WTC11 (cell line): ENCODE measurements at regions not wholly inside any gene's neighbourhood (a gene's known extent, or its start where the extent isn't known, plus 50 kb on each side); places are given as distances from the start of the nearest gene placed in this dataset.

ENCODE experiments used
- ATAC-seq: fragments of 200-7000 bp; cut with Tn5 transposase; 2 replicates; pipeline ENCODE4 v1.10.0; 2021; ENCODE audit warnings: mild to moderate bottlenecking, moderate library complexity
- CTCF ChIA-PET: fragments of 300-600 bp; sonication (Branson Sonifier 250); formaldehyde crosslinking; loops from one replicate; lab custom pipeline; 2021; ENCODE audit warnings: antibody characterized with exemption; lab: Charles Lee
- POLR2A ChIA-PET: fragments of 350-600 bp; sonication (Branson Sonifier 250); formaldehyde crosslinking; loops from one replicate; lab custom pipeline; 2021; ENCODE audit warnings: antibody characterized with exemption; lab: Charles Lee
- DNase-seq: peaks from one replicate; pipeline ENCODE4 v3.0.0; 2021; ENCODE audit warnings: low spot score
- H3K27ac Mint-ChIP-seq: 2 replicates; pipeline ENCODE4 v1.8.0; 2021; ENCODE audit warnings: mixed read lengths
- H3K27me3 Mint-ChIP-seq: 2 replicates; pipeline ENCODE4 v1.8.0; 2021; ENCODE audit warnings: low read depth, mild to moderate bottlenecking, moderate library complexity, mixed read lengths
- H3K36me3 Mint-ChIP-seq: 2 replicates; pipeline ENCODE4 v1.8.0; 2021; ENCODE audit warnings: mixed read lengths
- H3K4me1 Mint-ChIP-seq: 2 replicates; pipeline ENCODE4 v1.8.0; 2022; ENCODE audit warnings: mixed read lengths
- H3K4me3 Mint-ChIP-seq: 2 replicates; pipeline ENCODE4 v1.8.0; 2021; ENCODE audit warnings: mild to moderate bottlenecking, moderate library complexity, mixed read lengths
- H3K9me3 Mint-ChIP-seq: 2 replicates; pipeline ENCODE4 v1.8.0; 2021; ENCODE audit warnings: mixed read lengths
- CBFB ChIP-seq: sonication (generic); formaldehyde crosslinking; IDR thresholded peaks from 2 replicates; pipeline ENCODE4 v1.8.1; 2022; ENCODE audit warnings: mild to moderate bottlenecking, low read depth, missing genetic modification reagents
- CREB1 ChIP-seq: sonication (generic); formaldehyde crosslinking; IDR thresholded peaks from 2 replicates; pipeline ENCODE4 v1.8.0; 2023; ENCODE audit warnings: mild to moderate bottlenecking, missing genetic modification reagents
- CREM ChIP-seq: sonication (generic); formaldehyde crosslinking; IDR thresholded peaks from 2 replicates; pipeline ENCODE4 v1.8.1; 2022; ENCODE audit warnings: mild to moderate bottlenecking, missing genetic modification reagents, moderate library complexity
- ELF4 ChIP-seq: sonication (generic); formaldehyde crosslinking; IDR thresholded peaks from 2 replicates; pipeline ENCODE4 v1.8.1; 2022; ENCODE audit warnings: low read depth, mild to moderate bottlenecking, moderate library complexity, missing genetic modification reagents
- FOXK1 ChIP-seq: sonication (generic); formaldehyde crosslinking; IDR thresholded peaks from 2 replicates; pipeline ENCODE4 v1.8.0; 2022; ENCODE audit warnings: mild to moderate bottlenecking, moderate library complexity, missing genetic modification reagents
- GTF2I ChIP-seq: fragments of 250-450 bp; sonication (Bioruptor Pico); conservative IDR thresholded peaks from 2 replicates; pipeline ENCODE4 v1.4.0; 2021; ENCODE audit warnings: mild to moderate bottlenecking
- HMGA2 ChIP-seq: fragments of 250-450 bp; sonication (Bioruptor Pico); IDR thresholded peaks from 2 replicates; pipeline ENCODE4 v1.4.0; 2021; ENCODE audit warnings: mild to moderate bottlenecking, moderate library complexity
- JAZF1 ChIP-seq: fragments of 250-450 bp; sonication (Bioruptor Pico); IDR thresholded peaks from 2 replicates; pipeline ENCODE4 v1.9.0; 2021; ENCODE audit warnings: moderate library complexity, mild to moderate bottlenecking, inconsistent platforms
- MYBL2 ChIP-seq: sonication (generic); formaldehyde crosslinking; IDR thresholded peaks from 2 replicates; pipeline ENCODE4 v1.8.1; 2023; ENCODE audit warnings: mild to moderate bottlenecking, moderate library complexity, missing genetic modification reagents
- NR1H2 ChIP-seq: sonication (generic); formaldehyde crosslinking; IDR thresholded peaks from 2 replicates; pipeline ENCODE4 v1.9.0; 2021; ENCODE audit warnings: mild to moderate bottlenecking, moderate library complexity, missing genetic modification reagents
- NR2C2 ChIP-seq: sonication (generic); formaldehyde crosslinking; IDR thresholded peaks from 2 replicates; pipeline ENCODE4 v1.8.0; 2022; ENCODE audit warnings: mild to moderate bottlenecking, missing genetic modification reagents
- RELA ChIP-seq: sonication (generic); formaldehyde crosslinking; IDR thresholded peaks from 2 replicates; pipeline ENCODE4 v1.8.1; 2022; ENCODE audit warnings: missing genetic modification reagents, mild to moderate bottlenecking, borderline replicate concordance
- RORB ChIP-seq: fragments of 250-450 bp; sonication (Bioruptor Pico); IDR thresholded peaks from 2 replicates; pipeline ENCODE4 v1.9.0; 2021; ENCODE audit warnings: mild to moderate bottlenecking
- SOX15 ChIP-seq: fragments of 250-450 bp; sonication (Bioruptor Pico); IDR thresholded peaks from 2 replicates; pipeline ENCODE4 v1.9.0; 2021; ENCODE audit warnings: mild to moderate bottlenecking
- SP1 ChIP-seq: sonication (generic); formaldehyde crosslinking; conservative IDR thresholded peaks from 2 replicates; pipeline ENCODE4 v1.8.1; 2022; ENCODE audit warnings: missing genetic modification reagents
- TCF7 ChIP-seq: sonication (generic); formaldehyde crosslinking; IDR thresholded peaks from 2 replicates; pipeline ENCODE4 v1.8.0; 2022; ENCODE audit warnings: mild to moderate bottlenecking, low read depth, missing genetic modification reagents, moderate library complexity
- ZNF121 ChIP-seq: sonication (generic); formaldehyde crosslinking; IDR thresholded peaks from 2 replicates; pipeline ENCODE4 v1.8.0; 2023; ENCODE audit warnings: missing genetic modification reagents
- ZNF138 ChIP-seq: sonication (generic); formaldehyde crosslinking; conservative IDR thresholded peaks from 2 replicates; pipeline ENCODE4 v1.8.1; 2022; ENCODE audit warnings: mild to moderate bottlenecking, moderate library complexity, missing genetic modification reagents
- ZNF263 ChIP-seq: sonication (generic); formaldehyde crosslinking; IDR thresholded peaks from 2 replicates; pipeline ENCODE4 v1.8.1; 2022; ENCODE audit warnings: low read depth, mild to moderate bottlenecking, moderate library complexity, missing genetic modification reagents
- ZNF317 ChIP-seq: sonication (generic); formaldehyde crosslinking; IDR thresholded peaks from 2 replicates; pipeline ENCODE4 v1.8.1; 2023; ENCODE audit warnings: low read depth, mild to moderate bottlenecking, moderate library complexity, missing genetic modification reagents, borderline replicate concordance
- TF ChIP-seq, protein P1 (sequence below): sonication (generic); formaldehyde crosslinking; IDR thresholded peaks from 2 replicates; pipeline ENCODE4 v1.8.1; 2023; ENCODE audit warnings: mild to moderate bottlenecking, missing genetic modification reagents, borderline replicate concordance
- TF ChIP-seq, protein P2 (sequence below): sonication (generic); formaldehyde crosslinking; IDR thresholded peaks from 2 replicates; pipeline ENCODE4 v1.8.0; 2023; ENCODE audit warnings: missing genetic modification reagents
- TF ChIP-seq, protein P3 (sequence below): sonication (generic); formaldehyde crosslinking; IDR thresholded peaks from 2 replicates; pipeline ENCODE4 v1.8.1; 2022; ENCODE audit warnings: mild to moderate bottlenecking, missing genetic modification reagents, moderate library complexity, borderline replicate concordance
- TF ChIP-seq, protein P4 (sequence below): fragments of 250-450 bp; sonication (Bioruptor Pico); IDR thresholded peaks from 2 replicates; pipeline ENCODE4 v1.9.0; 2021; ENCODE audit warnings: mild to moderate bottlenecking, borderline replicate concordance

DNA sequence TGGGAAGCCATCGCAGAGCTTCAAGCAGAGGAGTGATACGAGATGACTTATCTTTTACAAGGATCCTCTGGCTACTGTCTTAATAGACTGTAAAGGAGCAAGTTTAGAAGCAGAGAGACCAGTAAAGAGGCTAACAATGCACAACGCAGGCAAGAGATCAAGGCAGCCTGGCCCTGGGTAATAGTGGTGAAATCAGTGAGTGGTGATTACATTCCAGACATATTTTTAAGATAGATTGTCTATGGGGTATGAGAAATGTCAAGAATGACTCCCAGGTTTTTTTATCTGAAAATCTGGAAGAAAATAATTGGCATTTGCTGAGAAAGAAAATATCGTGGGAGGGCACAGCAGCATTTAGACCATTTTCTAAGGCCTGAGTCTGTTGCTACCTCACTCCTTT, 213.6 kb upstream of the HTR1E start:
- TF ChIP-seq MYBL2 (CRISPR knock-in tag), result no peak
- H3K4me3 Mint-ChIP-seq, result no peak overlapping the region
- peaks cover 26% of the 10 kb centered on the region for H3K9me3 Mint-ChIP-seq
- ATAC-seq, result peak; percentile 36; the same call in 1 of the 2 replicates
- POLR2A ChIA-PET, result no interaction called here
- no peak overlapping the region for H3K27ac Mint-ChIP-seq
- H3K36me3 Mint-ChIP-seq, result no peaks in the 10 kb centered on the region
- H3K27me3 Mint-ChIP-seq, result peaks cover 3% of the 10 kb centered on the region; the same call in 1 of the 2 replicates
- no peak for DNase-seq
- CTCF ChIA-PET, result no interaction called here
- peaks cover 13% of the 10 kb centered on the region for H3K4me1 Mint-ChIP-seq

DNA sequence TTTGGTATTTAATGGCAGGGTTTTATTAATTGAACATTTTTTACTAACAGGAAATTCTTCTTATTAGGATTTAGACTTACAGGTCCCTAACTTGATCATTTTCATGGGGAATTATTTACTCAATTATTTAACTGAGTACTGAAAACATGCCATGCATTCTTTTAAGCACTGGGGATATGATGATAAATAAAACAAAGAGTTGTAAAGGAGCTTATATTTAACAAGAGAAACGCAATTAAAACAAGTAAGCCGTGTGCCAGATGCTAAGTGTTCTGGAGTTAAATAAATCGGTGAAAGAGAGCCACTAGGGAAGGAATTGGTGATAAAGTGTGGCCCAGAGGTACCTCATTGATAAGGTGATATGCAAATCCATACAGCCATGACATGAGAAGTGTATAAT, 214.2 kb upstream of the HTR1E start:
- ATAC-seq, result no peak
- Mint-ChIP-seq H3K9me3 (peaks cover 29% of the 10 kb centered on the region), H3K36me3 (no peaks in the 10 kb centered on the region), H3K27me3 (peaks cover 3% of the 10 kb centered on the region; the same call in 1 of the 2 replicates), H3K4me1 (peaks cover 13% of the 10 kb centered on the region), H3K4me3 (no peak overlapping the region), H3K27ac (no peak overlapping the region)
- POLR2A ChIA-PET, result no interaction called here
- TF ChIP-seq NR2C2 (CRISPR knock-in tag) (no peak), ZNF121 (CRISPR knock-in tag) (no peak), JAZF1 (CRISPR knock-in tag) (no peak), ZNF263 (no peak), ZNF138 (CRISPR knock-in tag) (no peak), NR1H2 (CRISPR knock-in tag) (no peak), CREM (CRISPR knock-in tag) (no peak), SOX15 (CRISPR knock-in tag) (no peak)
- TF ChIP-seq, protein P1, sequence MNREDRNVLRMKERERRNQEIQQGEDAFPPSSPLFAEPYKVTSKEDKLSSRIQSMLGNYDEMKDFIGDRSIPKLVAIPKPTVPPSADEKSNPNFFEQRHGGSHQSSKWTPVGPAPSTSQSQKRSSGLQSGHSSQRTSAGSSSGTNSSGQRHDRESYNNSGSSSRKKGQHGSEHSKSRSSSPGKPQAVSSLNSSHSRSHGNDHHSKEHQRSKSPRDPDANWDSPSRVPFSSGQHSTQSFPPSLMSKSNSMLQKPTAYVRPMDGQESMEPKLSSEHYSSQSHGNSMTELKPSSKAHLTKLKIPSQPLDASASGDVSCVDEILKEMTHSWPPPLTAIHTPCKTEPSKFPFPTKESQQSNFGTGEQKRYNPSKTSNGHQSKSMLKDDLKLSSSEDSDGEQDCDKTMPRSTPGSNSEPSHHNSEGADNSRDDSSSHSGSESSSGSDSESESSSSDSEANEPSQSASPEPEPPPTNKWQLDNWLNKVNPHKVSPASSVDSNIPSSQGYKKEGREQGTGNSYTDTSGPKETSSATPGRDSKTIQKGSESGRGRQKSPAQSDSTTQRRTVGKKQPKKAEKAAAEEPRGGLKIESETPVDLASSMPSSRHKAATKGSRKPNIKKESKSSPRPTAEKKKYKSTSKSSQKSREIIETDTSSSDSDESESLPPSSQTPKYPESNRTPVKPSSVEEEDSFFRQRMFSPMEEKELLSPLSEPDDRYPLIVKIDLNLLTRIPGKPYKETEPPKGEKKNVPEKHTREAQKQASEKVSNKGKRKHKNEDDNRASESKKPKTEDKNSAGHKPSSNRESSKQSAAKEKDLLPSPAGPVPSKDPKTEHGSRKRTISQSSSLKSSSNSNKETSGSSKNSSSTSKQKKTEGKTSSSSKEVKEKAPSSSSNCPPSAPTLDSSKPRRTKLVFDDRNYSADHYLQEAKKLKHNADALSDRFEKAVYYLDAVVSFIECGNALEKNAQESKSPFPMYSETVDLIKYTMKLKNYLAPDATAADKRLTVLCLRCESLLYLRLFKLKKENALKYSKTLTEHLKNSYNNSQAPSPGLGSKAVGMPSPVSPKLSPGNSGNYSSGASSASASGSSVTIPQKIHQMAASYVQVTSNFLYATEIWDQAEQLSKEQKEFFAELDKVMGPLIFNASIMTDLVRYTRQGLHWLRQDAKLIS (CRISPR knock-in tag), result no peak
- TF ChIP-seq, protein P2, sequence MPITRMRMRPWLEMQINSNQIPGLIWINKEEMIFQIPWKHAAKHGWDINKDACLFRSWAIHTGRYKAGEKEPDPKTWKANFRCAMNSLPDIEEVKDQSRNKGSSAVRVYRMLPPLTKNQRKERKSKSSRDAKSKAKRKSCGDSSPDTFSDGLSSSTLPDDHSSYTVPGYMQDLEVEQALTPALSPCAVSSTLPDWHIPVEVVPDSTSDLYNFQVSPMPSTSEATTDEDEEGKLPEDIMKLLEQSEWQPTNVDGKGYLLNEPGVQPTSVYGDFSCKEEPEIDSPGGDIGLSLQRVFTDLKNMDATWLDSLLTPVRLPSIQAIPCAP (CRISPR knock-in tag), result no peak
- CTCF ChIA-PET, result no interaction called here
- no peak for DNase-seq

DNA sequence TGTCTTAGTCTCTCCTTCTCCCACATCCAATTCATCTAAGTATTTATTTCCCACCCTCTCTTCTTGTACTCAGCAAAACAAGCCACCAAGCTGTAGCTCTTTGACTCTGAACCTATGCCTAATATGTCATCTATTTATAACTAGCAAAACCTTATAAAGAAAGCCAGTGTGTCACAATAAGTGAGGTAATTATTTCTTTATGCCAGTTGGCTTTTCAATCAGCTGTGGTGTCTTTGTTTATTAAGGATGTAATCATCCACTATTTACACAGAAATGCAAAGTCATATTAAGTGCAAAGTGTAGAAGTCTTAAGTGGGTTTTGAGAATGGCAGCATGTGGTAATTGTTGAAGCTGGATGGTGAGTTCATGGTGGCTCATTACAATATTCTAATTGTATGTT, 215.2 kb upstream of the HTR1E start:
- ATAC-seq, result no peak
- Mint-ChIP-seq H3K36me3 (no peaks in the 10 kb centered on the region), H3K4me1 (peaks cover 13% of the 10 kb centered on the region), H3K27me3 (peaks cover 3% of the 10 kb centered on the region; the same call in 1 of the 2 replicates), H3K9me3 (peaks cover 32% of the 10 kb centered on the region), H3K4me3 (no peak overlapping the region), H3K27ac (no peak overlapping the region)
- DNase-seq, result no peak
- POLR2A ChIA-PET, result no interaction called here
- CTCF ChIA-PET, result no interaction called here
- TF ChIP-seq MYBL2 (CRISPR knock-in tag), result no peak
- TF ChIP-seq FOXK1 (CRISPR knock-in tag), result no peak
- TF ChIP-seq SP1 (CRISPR knock-in tag), result no peak
- no peak for TF ChIP-seq CREB1
- TF ChIP-seq ELF4 (CRISPR knock-in tag), result no peak
- TF ChIP-seq HMGA2 (CRISPR knock-in tag), result no peak
- no peak for TF ChIP-seq ZNF317 (CRISPR knock-in tag)
- TF ChIP-seq, protein P2 (CRISPR knock-in tag), result no peak
- TF ChIP-seq, protein P3, sequence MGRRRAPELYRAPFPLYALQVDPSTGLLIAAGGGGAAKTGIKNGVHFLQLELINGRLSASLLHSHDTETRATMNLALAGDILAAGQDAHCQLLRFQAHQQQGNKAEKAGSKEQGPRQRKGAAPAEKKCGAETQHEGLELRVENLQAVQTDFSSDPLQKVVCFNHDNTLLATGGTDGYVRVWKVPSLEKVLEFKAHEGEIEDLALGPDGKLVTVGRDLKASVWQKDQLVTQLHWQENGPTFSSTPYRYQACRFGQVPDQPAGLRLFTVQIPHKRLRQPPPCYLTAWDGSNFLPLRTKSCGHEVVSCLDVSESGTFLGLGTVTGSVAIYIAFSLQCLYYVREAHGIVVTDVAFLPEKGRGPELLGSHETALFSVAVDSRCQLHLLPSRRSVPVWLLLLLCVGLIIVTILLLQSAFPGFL, result no peak
- TF ChIP-seq RORB (CRISPR knock-in tag), result no peak
- no peak for TF ChIP-seq TCF7 (CRISPR knock-in tag)
- TF ChIP-seq SOX15 (CRISPR knock-in tag), result no peak
- no peak for TF ChIP-seq GTF2I (CRISPR knock-in tag)
- no peak for TF ChIP-seq CBFB (CRISPR knock-in tag)
- TF ChIP-seq, protein P4, sequence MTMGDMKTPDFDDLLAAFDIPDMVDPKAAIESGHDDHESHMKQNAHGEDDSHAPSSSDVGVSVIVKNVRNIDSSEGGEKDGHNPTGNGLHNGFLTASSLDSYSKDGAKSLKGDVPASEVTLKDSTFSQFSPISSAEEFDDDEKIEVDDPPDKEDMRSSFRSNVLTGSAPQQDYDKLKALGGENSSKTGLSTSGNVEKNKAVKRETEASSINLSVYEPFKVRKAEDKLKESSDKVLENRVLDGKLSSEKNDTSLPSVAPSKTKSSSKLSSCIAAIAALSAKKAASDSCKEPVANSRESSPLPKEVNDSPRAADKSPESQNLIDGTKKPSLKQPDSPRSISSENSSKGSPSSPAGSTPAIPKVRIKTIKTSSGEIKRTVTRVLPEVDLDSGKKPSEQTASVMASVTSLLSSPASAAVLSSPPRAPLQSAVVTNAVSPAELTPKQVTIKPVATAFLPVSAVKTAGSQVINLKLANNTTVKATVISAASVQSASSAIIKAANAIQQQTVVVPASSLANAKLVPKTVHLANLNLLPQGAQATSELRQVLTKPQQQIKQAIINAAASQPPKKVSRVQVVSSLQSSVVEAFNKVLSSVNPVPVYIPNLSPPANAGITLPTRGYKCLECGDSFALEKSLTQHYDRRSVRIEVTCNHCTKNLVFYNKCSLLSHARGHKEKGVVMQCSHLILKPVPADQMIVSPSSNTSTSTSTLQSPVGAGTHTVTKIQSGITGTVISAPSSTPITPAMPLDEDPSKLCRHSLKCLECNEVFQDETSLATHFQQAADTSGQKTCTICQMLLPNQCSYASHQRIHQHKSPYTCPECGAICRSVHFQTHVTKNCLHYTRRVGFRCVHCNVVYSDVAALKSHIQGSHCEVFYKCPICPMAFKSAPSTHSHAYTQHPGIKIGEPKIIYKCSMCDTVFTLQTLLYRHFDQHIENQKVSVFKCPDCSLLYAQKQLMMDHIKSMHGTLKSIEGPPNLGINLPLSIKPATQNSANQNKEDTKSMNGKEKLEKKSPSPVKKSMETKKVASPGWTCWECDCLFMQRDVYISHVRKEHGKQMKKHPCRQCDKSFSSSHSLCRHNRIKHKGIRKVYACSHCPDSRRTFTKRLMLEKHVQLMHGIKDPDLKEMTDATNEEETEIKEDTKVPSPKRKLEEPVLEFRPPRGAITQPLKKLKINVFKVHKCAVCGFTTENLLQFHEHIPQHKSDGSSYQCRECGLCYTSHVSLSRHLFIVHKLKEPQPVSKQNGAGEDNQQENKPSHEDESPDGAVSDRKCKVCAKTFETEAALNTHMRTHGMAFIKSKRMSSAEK (CRISPR knock-in tag), result no peak
- TF ChIP-seq RELA (CRISPR knock-in tag), result no peak
